H1 (cell line): ENCODE measurements at regions not wholly inside any gene's neighbourhood (a gene's known extent, or its start where the extent isn't known, plus 50 kb on each side); places are given as distances from the start of the nearest gene placed in this dataset.

Experiments used
- CTCF ChIA-PET: fragments of 300-600 bp; sonication (Branson Sonifier 250); formaldehyde crosslinking; loops from one replicate; lab custom pipeline; 2021; ENCODE audit not compliant: partially characterized antibody; lab: Charles Lee
- POLR2A ChIA-PET: fragments of 300-600 bp; sonication (Branson Sonifier 250); formaldehyde crosslinking; loops from one replicate; lab custom pipeline; 2021; ENCODE audit warnings: inconsistent platforms; ENCODE audit not compliant: partially characterized antibody; lab: Charles Lee
- DNase-seq, 2 experiments: peaks; one replicate each; pipeline versions ENCODE4 v3.0.0 to v3.0.0-alpha.2; 2010 to 2022; ENCODE audit warnings: low spot score in 2 of 2, low read depth in 1 of 2, mixed read lengths in 1 of 2
- FAIRE-seq: peaks from 2 replicates; lab custom pipeline; 2011; peaks lifted over from hg19 to GRCh38; lab: Jason Lieb, UNC
- H2AFZ ChIP-seq: 2 replicates; pipeline ENCODE4 v1.8.1; 2012; ENCODE audit warnings: low read length, inconsistent platforms
- H2AK5ac ChIP-seq: 2 replicates; pipeline ENCODE4 v1.6.1; 2013; ENCODE audit warnings: low read depth, low read length
- H2BK120ac ChIP-seq: replicated peaks from 2 replicates; pipeline ENCODE3; 2013; ENCODE audit warnings: low read depth, low read length, inconsistent platforms
- H2BK12ac ChIP-seq: 2 replicates; pipeline ENCODE4 v1.6.1; 2013; ENCODE audit warnings: low read depth, low read length
- H2BK15ac ChIP-seq: 2 replicates; pipeline ENCODE4 v1.6.1; 2013; ENCODE audit warnings: low read length
- H2BK20ac ChIP-seq: 2 replicates; pipeline ENCODE4 v1.6.1; 2013; ENCODE audit warnings: low read length
- H2BK5ac ChIP-seq: 2 replicates; pipeline ENCODE4 v1.6.1; 2013; ENCODE audit warnings: low read depth, low read length
- H3K14ac ChIP-seq: 2 replicates; pipeline ENCODE4 v1.6.1; 2013; ENCODE audit warnings: inconsistent platforms; ENCODE audit not compliant: insufficient read length
- H3K18ac ChIP-seq: 2 replicates; pipeline ENCODE4 v1.6.1; 2013; ENCODE audit warnings: low read length; ENCODE audit errors: extremely low read depth
- H3K23ac ChIP-seq: 2 replicates; pipeline ENCODE4 v1.6.1; 2013; ENCODE audit warnings: inconsistent platforms; ENCODE audit not compliant: insufficient read length
- H3K23me2 ChIP-seq: 2 replicates; pipeline ENCODE4 v1.6.1; 2013; ENCODE audit warnings: low read depth, low read length
- H3K27ac ChIP-seq: 2 replicates; pipeline ENCODE4 v1.6.1; 2011; ENCODE audit warnings: low read depth, low read length, inconsistent platforms
- H3K27me3 ChIP-seq, 4 experiments: replicated peaks in 1 of 4; 1 replicate in 1 of 4; 2 replicates in 3 of 4; pipeline versions ENCODE4 v1.6.1 to v1.8.1; 2011 to 2013; ENCODE audit warnings: low read length in 3 of 4, mild to moderate bottlenecking in 3 of 4, inconsistent platforms in 2 of 4, mixed read lengths in 2 of 4, moderate library complexity in 1 of 4; ENCODE audit not compliant: control insufficient read depth in 3 of 4, insufficient read depth in 3 of 4; ENCODE audit errors: extremely low read depth in 1 of 4
- H3K36me3 ChIP-seq, 4 experiments: 2 replicates each; pipeline versions ENCODE4 v1.6.1 to v1.8.1; 2011 to 2013; ENCODE audit warnings: mild to moderate bottlenecking in 4 of 4, low read length in 3 of 4, moderate library complexity in 2 of 4, control low read depth in 1 of 4, inconsistent platforms in 1 of 4; ENCODE audit not compliant: insufficient read depth in 4 of 4, control insufficient read depth in 2 of 4
- H3K4ac ChIP-seq: replicated peaks from 2 replicates; pipeline ENCODE3; 2013; ENCODE audit warnings: low read length, low read depth, mixed read lengths, inconsistent platforms; ENCODE audit not compliant: insufficient read length
- H3K4me1 ChIP-seq, 4 experiments: replicated peaks in 1 of 4; 1 replicate in 1 of 4; 2 replicates in 3 of 4; pipeline versions ENCODE4 v1.6.1 to v1.8.1; 2011 to 2013; ENCODE audit warnings: low read length in 3 of 4, inconsistent platforms in 2 of 4, mixed read lengths in 1 of 4; ENCODE audit not compliant: insufficient read depth in 4 of 4, control insufficient read depth in 3 of 4
- H3K4me2 ChIP-seq, 2 experiments: 2 replicates each; pipeline versions ENCODE4 v1.6.1 to v1.8.1; 2011 to 2013; ENCODE audit warnings: low read depth in 2 of 2, low read length in 2 of 2, control low read depth in 1 of 2, inconsistent platforms in 1 of 2, mild to moderate bottlenecking in 1 of 2; ENCODE audit not compliant: insufficient read depth in 1 of 2
- H3K4me3 ChIP-seq, 4 experiments: fragments of 200-600, 300-600 bp in 1 of 4; sonication (generic), shearing (Covaris generic), sonication (Bioruptor Twin) in 1 of 4; 2 replicates each; pipeline versions ENCODE4 v1.5.1 to v1.8.1; 2011 to 2016; ENCODE audit warnings: low read length in 4 of 4, low read depth in 3 of 4, control low read depth in 2 of 4, inconsistent platforms in 2 of 4, mild to moderate bottlenecking in 2 of 4, mixed read lengths in 1 of 4, moderate library complexity in 1 of 4; ENCODE audit not compliant: insufficient read depth in 2 of 4; ENCODE audit errors: extremely low read depth in 1 of 4
- H3K56ac ChIP-seq: replicated peaks from 2 replicates; pipeline ENCODE3; 2013; ENCODE audit warnings: low read depth, mild to moderate bottlenecking, mixed read lengths, low read length, inconsistent platforms; ENCODE audit not compliant: insufficient read length
- H3K79me1 ChIP-seq: 2 replicates; pipeline ENCODE4 v1.6.1; 2013; ENCODE audit warnings: low read depth, low read length, control low read depth
- H3K79me2 ChIP-seq, 2 experiments: 2 replicates each; pipeline versions ENCODE4 v1.6.1 to v1.8.1; 2012 to 2013; ENCODE audit warnings: low read length in 2 of 2, mild to moderate bottlenecking in 2 of 2, inconsistent platforms in 1 of 2; ENCODE audit not compliant: insufficient read depth in 2 of 2, control insufficient read depth in 1 of 2
- H3K9ac ChIP-seq, 4 experiments: replicated peaks in 1 of 4; 1 replicate in 1 of 4; 2 replicates in 3 of 4; pipeline versions ENCODE4 v1.6.1 to v1.8.1; 2011 to 2013; ENCODE audit warnings: low read depth in 3 of 4, low read length in 3 of 4, control low read depth in 2 of 4, mild to moderate bottlenecking in 2 of 4, moderate library complexity in 2 of 4, inconsistent platforms in 1 of 4; ENCODE audit errors: extremely low read depth in 1 of 4
- H3K9me3 ChIP-seq, 2 experiments: 2 replicates each; pipeline versions ENCODE4 v1.6.1 to v1.8.1; 2012 to 2013; ENCODE audit warnings: mild to moderate bottlenecking in 2 of 2, moderate library complexity in 2 of 2, control low read depth in 1 of 2, inconsistent platforms in 1 of 2, low read depth in 1 of 2, low read length in 1 of 2, mixed read lengths in 1 of 2; ENCODE audit not compliant: insufficient read depth in 2 of 2
- H4K20me1 ChIP-seq, 2 experiments: replicated peaks in 1 of 2; 2 replicates each; pipeline versions ENCODE3 to v1.8.1; 2011 to 2013; ENCODE audit warnings: inconsistent platforms in 2 of 2, low read length in 2 of 2, mild to moderate bottlenecking in 1 of 2; ENCODE audit not compliant: insufficient read depth in 2 of 2, control insufficient read depth in 1 of 2
- H4K5ac ChIP-seq: 2 replicates; pipeline ENCODE4 v1.6.1; 2013; ENCODE audit warnings: low read length, low read depth, mixed read lengths, inconsistent platforms; ENCODE audit not compliant: insufficient read length
- H4K8ac ChIP-seq: 2 replicates; pipeline ENCODE4 v1.8.0; 2013; ENCODE audit warnings: mild to moderate bottlenecking, moderate library complexity, low read length, inconsistent platforms; ENCODE audit not compliant: insufficient read depth; ENCODE audit errors: extremely low read depth
- H4K91ac ChIP-seq: replicated peaks from 2 replicates; pipeline ENCODE3; 2013; ENCODE audit warnings: low read length, mixed read lengths, inconsistent platforms; ENCODE audit not compliant: insufficient read length
- EGR1 ChIP-seq: IDR thresholded peaks from 2 replicates; pipeline ENCODE4 v1.6.1; 2011; ENCODE audit warnings: low read depth, low read length, borderline replicate concordance
- MAFK ChIP-seq: IDR thresholded peaks from 2 replicates; pipeline ENCODE4 v1.6.1; 2012; ENCODE audit warnings: low read depth, mild to moderate bottlenecking, improper control_type of control experiment, low read length
- SRF ChIP-seq: IDR thresholded peaks from 2 replicates; pipeline ENCODE4 v1.6.1; 2011; ENCODE audit warnings: mild to moderate bottlenecking, low read depth, low read length, moderate library complexity
- whole genome bisulfite sequencing, 2 experiments: shearing (Covaris generic) in 1 of 2; methylation state at CpG; one replicate each; pipeline versions ENCODE4 v1.1.6 to v1.1.7; 2013 to 2015; ENCODE audit warnings: low lambda C conversion rate in 2 of 2, mixed read lengths in 2 of 2, inconsistent platforms in 1 of 2, low coverage in 1 of 2, missing lambda C conversion rate in 1 of 2; ENCODE audit not compliant: insufficient replicate concordance in 2 of 2, insufficient coverage in 1 of 2, insufficient read length in 1 of 2; ENCODE audit errors: extremely low coverage in 1 of 2, missing lambda C conversion rate in 1 of 2; 5-methylcytosine and 5-hydroxymethylcytosine counted together

DNA sequence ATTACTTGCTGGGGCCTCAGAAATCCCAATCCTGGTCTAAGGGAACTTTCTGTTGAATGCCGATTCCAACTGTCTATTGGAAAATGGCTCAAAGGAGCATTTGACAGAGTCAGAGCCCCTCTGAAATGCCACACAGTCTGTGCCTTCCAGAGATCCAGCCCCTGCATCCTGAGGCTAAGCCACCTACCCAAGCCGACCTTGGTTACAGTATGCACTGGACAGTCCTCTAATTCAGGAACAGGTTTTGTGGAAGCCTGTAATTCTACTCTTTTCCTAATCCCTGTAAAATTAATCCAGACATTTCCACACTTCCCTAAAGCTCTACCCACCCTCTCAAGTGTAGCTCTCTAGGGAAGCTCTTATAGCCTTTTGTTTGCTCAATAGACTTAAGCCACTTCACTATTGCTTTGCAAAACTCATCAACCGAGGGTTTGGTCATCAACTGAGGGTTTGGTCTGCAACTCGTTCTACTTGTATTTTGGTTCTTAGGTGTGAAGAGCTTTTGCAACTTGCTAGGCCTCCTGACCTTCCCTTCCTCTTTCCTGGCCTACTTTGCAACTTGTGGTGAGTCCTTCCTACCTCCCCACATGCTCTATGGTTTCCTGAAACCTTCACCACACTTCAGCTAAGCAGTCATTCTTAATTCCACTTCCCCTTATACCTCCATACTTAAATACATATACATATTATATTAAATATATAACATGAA is 364.8 kb downstream of the SFMBT2 start:
- Histone ChIP-seq H2BK5ac (no peak overlapping the region), H3K56ac (no peak overlapping the region), H3K79me1 (no peaks in the 10 kb centered on the region), H4K91ac (no peak overlapping the region), H3K14ac (no peak overlapping the region), H2BK12ac (no peak overlapping the region), H3K36me3 (no peaks in the 10 kb centered on the region; a peak in 1 of 8 replicates), H4K8ac (no peak overlapping the region), H3K27ac (no peak overlapping the region), H2AK5ac (no peak overlapping the region), H3K79me2 (no peaks in the 10 kb centered on the region), H4K20me1 (peaks cover 0 to 2% of the 10 kb centered on the region in 2 experiments), H3K23ac (no peak overlapping the region), H3K4ac (no peak overlapping the region), H3K4me3 (no peak overlapping the region), H4K5ac (no peak overlapping the region), H2BK20ac (no peak overlapping the region), H2BK120ac (no peak overlapping the region), H3K27me3 (no peaks in the 10 kb centered on the region), H3K23me2 (no peaks in the 10 kb centered on the region), H3K4me2 (no peak overlapping the region), H3K4me1 (no peaks in the 10 kb centered on the region), H2BK15ac (no peak overlapping the region), H3K9ac (no peak overlapping the region), H3K9me3 (peaks cover 0 to 6% of the 10 kb centered on the region in 2 experiments; a peak in 1 of 4 replicates), H3K18ac (no peak overlapping the region), H2AFZ (no peak overlapping the region)
- DNase-seq: no peak
- 73% methylated on average over 4 of the region's 4 CpGs; no CpG with 5 or more reads in 1 of the 2 experiments for WGBS, 2 experiments
- no peak for FAIRE-seq
- TF ChIP-seq EGR1 (no peak), MAFK (no peak), SRF (no peak)
- CTCF ChIA-PET: interaction anchor here (0.9 to 1.0 kb wide), 2 partner anchors 9 to 15 kb away, joined by 3 to 4 read pairs; no protein-coding TSS in a partner anchor
- POLR2A ChIA-PET: interaction anchor here (0.6 kb wide), 1 partner anchor 669 kb away, joined by 7 read pairs; no protein-coding TSS in a partner anchor
